Stimulated activated CD4-positive, alpha-beta T cell treated with anti-CD3 and anti-CD28 coated beads, Interleukin-4, amount 100 ng/mL, for 1 hour (primary cell): ENCODE measurements at regions not wholly inside any gene's neighbourhood (a gene's known extent, or its start where the extent isn't known, plus 50 kb on each side); places are given as distances from the start of the nearest gene placed in this dataset.

Experiments
- DNase-seq: peaks from one replicate; pipeline ENCODE4 v3.0.0-alpha.2; 2020

DNA sequence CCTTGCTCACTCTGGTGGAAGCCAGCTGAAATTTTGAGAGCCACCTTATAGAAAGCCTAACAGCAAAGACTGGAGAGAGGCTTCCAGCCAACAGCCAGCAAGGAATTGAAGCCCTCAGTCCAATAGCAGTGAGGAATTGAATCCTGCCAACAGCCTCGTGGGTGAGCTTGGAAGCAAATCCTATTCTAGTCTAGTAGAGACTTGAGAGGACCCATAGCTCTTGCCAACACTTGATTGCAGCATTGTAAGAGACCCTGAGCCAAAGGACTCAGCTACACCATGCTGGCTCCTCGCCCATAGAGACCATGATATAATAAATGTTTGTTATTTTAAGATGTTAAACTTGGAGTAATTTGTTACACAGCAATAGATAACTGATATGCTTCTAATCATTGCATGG lies 403.0 kb upstream of the TNP1 start:
- no peak for DNase-seq

DNA sequence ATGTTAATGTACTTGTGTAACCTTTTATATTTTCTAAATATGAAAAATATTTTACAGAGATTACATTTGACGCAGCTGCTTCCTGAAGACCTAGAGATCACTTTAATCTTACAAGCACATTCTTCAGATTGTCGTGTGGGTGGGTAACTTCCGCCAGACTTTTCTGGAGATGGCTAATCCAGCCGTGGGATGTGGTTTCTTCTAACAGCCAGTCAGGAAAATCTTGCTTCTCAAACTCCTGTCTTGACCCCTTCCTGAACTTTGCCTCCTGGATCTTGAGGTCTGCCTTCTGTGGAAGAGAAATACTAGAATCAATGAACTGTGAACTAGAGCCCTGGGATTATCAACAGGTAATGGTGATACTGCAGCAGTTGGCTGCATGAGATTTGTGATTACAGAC lies 401.6 kb upstream of the TNP1 start:
- no peak for DNase-seq

- no peak for DNase-seq
Measured at GRCh38 chr2:217260441-217261115, 400.7 kb upstream of the TNP1 start.

GRCh38 chr2:217258170-217258569 lies 398.3 kb upstream of the TNP1 start:
- no peak for DNase-seq

- DNase-seq: no peak
Measured at GRCh38 chr2:217256251-217256650, 396.4 kb upstream of the TNP1 start.

- DNase-seq: no peak
Measured at GRCh38 chr2:217254111-217254510, 394.2 kb upstream of the TNP1 start.

GRCh38 chr2:217252181-217252580 lies 392.3 kb upstream of the TNP1 start:
- no peak for DNase-seq

DNA sequence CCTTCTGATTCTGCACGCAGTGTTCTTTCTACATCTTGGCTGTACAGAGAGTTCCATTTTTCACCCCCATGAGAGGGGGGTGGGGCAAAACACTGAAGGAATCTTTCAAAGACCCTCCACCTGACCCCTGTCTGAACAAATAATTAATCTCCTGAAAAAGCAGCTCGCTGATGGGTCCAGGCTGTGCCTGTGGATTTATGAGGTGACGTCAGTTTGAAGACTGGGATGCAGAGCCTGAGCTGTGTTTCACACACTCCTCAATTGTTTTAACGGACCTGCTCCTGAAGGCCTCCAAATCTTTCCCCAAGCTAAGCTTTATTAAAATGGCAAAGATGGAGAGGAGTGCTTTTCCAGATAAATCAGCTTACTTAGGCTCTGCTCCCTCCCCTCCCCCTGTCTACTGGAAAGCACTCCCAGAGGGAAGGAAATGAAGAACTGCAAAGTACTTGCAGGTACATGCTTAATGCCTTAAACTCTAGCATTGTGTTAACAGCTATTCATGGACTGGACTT lies 390.2 kb upstream of the TNP1 start:
- DNase-seq: no peak

GRCh38 chr2:217249121-217250012 lies 389.5 kb upstream of the TNP1 start:
- DNase-seq: no peak

GRCh38 chr2:217248312-217248935 lies 388.6 kb upstream of the TNP1 start:
- no peak for DNase-seq

DNA sequence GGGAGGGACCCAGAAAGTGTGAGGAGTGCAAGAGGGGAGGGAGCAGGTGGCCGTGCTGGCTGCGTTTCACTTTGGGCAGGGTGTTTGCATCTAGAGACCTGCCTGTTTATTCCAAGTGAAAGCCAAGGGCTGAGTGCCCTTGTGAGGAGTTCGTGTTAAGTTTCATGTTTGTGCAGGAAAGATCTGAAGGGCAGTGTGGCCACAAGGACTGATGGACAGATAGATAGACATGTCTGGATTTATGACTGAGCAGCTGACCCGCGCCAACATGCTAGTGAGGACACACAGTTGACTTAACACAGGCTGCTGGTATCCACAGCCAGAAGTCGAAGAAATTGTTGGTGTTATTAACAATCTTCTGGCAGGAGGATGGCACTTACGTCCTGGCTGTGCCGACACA lies 387.6 kb upstream of the TNP1 start:
- DNase-seq: no peak

DNA sequence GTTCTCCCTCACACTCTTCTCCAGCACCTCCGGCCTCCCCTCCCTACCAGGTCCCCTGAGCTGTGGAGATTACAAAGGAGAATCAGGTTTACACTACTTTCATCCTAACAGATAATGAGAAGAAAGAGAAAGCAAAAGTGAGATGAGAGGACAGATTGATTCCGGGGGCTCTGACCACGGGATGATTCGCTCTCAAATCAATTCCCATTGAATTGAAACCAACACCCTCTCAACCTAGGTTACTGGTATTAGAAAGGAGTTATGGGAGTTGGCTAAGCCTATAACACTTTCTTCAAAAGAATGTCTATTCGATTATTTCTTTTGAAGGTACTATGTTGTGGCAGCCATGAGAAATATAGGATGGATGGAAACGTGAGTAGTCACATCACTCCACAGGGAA lies 386.2 kb upstream of the TNP1 start:
- DNase-seq: no peak

GRCh38 chr2:217244815-217245214 lies 385.0 kb upstream of the TNP1 start:
- DNase-seq: no peak

DNA sequence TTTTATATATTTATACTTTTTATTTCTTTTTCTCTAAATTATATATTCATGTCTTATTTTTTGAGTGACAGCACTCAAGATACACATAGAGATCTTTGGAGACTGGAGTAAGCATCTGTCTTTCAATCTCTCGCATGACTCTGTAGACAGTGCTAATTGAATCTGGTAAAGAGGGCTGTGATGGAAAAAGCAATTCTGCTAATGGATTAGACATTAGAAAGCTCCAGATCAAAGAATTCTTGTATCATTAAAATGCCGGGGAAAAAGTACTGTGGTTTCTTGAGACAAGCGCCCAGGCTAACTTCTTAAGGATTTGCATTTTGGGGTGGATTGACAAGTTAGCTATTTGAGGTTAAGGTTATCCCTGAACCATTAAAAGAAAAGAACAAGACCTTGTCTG lies 383.1 kb upstream of the TNP1 start:
- DNase-seq: no peak

DNA sequence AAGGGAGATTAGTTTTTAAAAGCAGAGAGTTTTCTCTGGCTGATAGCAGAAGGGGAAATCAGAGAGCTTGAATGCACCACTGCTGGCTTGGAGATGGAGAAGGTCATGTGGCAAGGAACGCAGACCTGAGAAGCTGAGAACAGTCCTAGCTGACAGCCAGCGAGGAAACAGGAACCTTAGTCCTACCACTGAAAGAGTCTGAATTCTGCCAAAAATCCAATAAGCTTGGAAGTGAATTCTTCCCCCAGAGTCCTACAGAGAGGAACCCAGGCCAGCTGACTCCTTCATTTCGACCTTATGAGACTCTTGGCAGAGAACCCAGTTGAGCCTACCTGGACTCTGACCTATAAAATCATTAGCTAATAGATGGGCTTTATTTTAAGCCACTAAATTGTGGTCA lies 371.9 kb upstream of the TNP1 start:
- DNase-seq: no peak

DNA sequence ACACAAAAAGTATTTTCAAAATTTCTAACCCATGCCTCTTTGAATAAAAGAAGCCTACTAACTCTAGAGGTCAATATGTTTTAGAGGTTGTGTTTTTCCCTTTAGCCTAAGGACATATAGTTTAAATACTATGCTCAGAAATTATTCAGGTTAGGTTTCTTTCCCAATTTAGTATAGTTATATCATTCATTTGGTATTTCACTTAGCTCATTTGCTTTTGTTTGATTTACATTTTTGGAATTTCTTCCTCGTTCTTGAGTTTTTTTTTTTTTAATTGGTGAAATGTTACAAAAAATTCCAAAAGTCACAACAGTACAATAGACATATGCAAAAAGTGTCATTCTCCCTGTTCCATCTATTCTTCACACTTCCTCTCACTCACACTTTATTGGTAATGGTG lies 371.3 kb upstream of the TNP1 start:
- DNase-seq: no peak

DNA sequence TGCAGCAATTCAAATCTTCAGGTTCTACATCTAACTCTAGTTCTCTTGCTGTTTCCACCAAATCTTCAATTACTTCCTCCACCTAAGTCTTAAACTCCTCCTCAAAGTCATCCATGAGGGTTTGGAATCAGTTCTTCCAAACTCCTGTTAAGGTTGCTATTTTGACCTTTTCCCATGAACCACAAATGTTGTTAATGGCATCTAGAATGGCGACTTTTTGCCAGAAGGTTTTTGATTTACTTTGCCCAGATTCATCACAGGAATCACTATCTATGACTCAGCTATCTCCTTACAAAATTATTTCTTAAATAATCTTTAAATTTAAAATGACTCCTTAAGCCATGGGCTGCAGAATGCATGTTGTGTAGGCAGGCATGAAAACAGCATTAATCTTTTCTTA lies 368.9 kb upstream of the TNP1 start:
- no peak for DNase-seq

GRCh38 chr2:217227794-217228193 lies 367.9 kb upstream of the TNP1 start:
- DNase-seq: no peak

DNA sequence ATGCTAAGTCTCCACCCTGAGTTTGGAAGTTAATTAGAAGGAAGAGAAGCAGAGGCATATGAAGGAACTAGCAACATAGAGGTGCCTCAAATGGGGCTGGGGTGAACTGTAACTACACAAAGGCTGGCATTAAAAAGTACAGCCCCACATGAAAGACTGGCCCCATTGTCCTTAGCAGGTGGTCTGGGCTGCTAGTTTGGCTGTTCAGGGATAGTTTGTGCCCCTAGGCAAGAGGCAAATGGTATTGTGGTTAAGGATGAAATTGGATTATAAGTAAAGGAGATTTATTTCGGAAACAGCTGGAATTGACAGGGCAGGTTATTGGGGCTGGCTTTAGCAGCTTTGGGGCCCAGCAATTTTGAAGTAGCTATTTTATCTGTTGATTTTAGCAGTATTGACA lies 365.7 kb upstream of the TNP1 start:
- DNase-seq: no peak

GRCh38 chr2:217223222-217223930 lies 363.5 kb upstream of the TNP1 start:
- DNase-seq: peak; percentile 10

DNA sequence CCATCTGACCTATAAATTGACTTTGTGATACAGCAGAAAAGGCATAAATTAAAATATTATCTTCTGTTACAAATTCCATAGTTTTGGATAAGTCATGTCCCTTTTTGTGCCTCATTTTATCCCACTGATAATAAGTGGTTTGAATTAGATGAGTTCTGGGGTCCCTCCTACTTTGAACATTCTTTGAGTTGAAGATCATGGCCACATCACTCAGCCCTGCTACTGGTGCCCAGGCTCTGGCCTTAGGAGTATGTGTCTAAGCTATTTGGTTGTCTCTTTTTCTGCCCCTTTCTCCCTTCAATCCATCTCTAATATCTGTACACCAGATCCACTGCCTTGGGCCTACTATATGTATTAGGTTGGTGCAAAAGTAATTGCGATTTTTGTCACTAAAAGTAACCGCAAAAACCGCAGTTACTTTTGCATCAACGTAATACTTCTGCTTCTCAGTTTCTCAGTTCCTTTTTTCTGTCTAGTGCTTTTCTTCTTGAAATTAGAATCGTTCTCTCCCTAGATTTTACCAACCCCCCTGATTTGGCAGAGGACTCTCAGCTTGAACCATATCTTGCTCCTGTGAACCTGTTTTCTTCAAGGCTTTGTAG lies 362.5 kb upstream of the TNP1 start:
- no peak for DNase-seq

DNA sequence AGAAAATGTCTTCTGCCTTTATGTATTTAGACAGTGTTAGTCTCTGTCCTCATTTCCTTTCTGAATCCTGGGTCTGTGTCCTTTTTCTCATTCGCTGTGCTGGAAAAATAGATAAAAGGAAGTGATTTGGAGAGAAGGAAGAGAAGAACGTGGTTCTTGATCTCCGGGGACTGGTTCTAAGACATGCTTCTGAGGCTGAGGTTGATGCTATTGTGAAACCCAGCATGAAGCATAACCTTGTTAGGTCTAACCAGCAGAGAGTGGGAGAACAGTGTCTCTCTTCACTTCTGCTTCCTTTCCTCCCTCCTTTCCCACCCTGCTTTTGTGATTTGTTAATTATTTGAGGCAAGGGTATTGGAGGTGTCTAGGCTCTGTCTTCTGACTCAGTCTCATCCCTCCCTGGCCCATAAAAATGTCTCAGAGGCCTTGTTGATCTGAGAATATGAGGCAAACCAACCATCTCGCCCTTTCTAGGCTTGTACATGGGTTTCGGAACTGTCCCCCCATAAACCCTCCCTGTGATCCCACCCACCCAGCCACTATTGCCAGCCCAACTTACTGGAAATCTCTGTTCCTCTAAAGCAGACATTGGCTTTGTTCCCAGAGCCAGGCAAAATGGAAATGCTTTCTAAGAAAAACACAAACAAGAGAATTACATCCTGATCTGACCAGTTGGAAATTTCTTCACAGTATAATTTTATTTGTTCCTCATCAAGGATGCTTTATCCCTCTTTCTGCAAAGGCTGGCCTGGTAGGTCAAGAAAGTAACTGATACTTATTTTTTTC lies 360.6 kb upstream of the TNP1 start:
- DNase-seq: no peak
